CD14-positive monocyte (primary cell): ENCODE measurements at regions not wholly inside any gene's neighbourhood (a gene's known extent, or its start where the extent isn't known, plus 50 kb on each side); places are given as distances from the start of the nearest gene placed in this dataset.
"Not testable (repeated sequence)": the region's sequence is repeated elsewhere in the genome, so short reads cannot be mapped to it uniquely, and the experiment has no call there.

ENCODE experiments used
- DNase-seq, 3 donors: peaks; one replicate each; pipeline ENCODE4 v3.0.0-alpha.2; 2011 to 2022
- H2AFZ ChIP-seq: 2 replicates; pipeline ENCODE4 v1.6.0; 2012; ENCODE audit warnings: mild to moderate bottlenecking, low read depth, low read length, inconsistent platforms; ENCODE audit not compliant: insufficient read depth, poor library complexity, severe bottlenecking
- H3K27ac ChIP-seq, 2 donors: 1 replicate in 1 of 2; 2 replicates in 1 of 2; pipeline ENCODE4 v1.5.1; 2012 to 2013; ENCODE audit warnings: low read length in 2 of 2, control low read depth in 1 of 2, inconsistent platforms in 1 of 2, low read depth in 1 of 2, mild to moderate bottlenecking in 1 of 2
- H3K27me3 ChIP-seq, 2 donors: one replicate each; pipeline versions ENCODE4 v1.6.0 to v1.6.1; 2011 to 2013; ENCODE audit warnings: low read length in 2 of 2; ENCODE audit not compliant: control insufficient read depth in 2 of 2, insufficient read depth in 2 of 2
- H3K36me3 ChIP-seq, 2 donors: replicated peaks in 1 of 2; 1 replicate in 1 of 2; 2 replicates in 1 of 2; pipeline versions ENCODE4 v1.5.1 to v1.6.1; 2012 to 2013; ENCODE audit warnings: low read length in 2 of 2, control low read depth in 1 of 2, inconsistent platforms in 1 of 2, mild to moderate bottlenecking in 1 of 2; ENCODE audit not compliant: insufficient read depth in 2 of 2, control insufficient read depth in 1 of 2
- H3K4me1 ChIP-seq, 2 donors: 1 replicate in 1 of 2; 2 replicates in 1 of 2; pipeline versions ENCODE4 v1.5.1 to v1.6.1; 2012 to 2013; ENCODE audit warnings: low read length in 2 of 2, control low read depth in 1 of 2, inconsistent platforms in 1 of 2, mild to moderate bottlenecking in 1 of 2, moderate library complexity in 1 of 2; ENCODE audit not compliant: insufficient read depth in 2 of 2, control insufficient read depth in 1 of 2
- H3K4me2 ChIP-seq: replicated peaks from 2 replicates; pipeline ENCODE3; 2012; ENCODE audit warnings: low read length, moderate library complexity, mild to moderate bottlenecking; ENCODE audit not compliant: poor library complexity, severe bottlenecking; ENCODE audit errors: extremely low read depth
- H3K4me3 ChIP-seq, 3 experiments: fragments of 200-600 bp in 1 of 3; sonication (generic) in 1 of 3; replicated peaks in 1 of 3; 1 replicate in 2 of 3; 2 replicates in 1 of 3; pipeline ENCODE4 v1.5.1; 2011 to 2013; ENCODE audit warnings: low read length in 3 of 3, mild to moderate bottlenecking in 3 of 3, control low read depth in 2 of 3, low read depth in 2 of 3, inconsistent platforms in 1 of 3, moderate library complexity in 1 of 3
- H3K79me2 ChIP-seq: 2 replicates; pipeline ENCODE4 v1.6.0; 2012; ENCODE audit warnings: mild to moderate bottlenecking, control low read depth, inconsistent platforms, low read length, moderate library complexity; ENCODE audit not compliant: insufficient read depth
- H3K9ac ChIP-seq: 2 replicates; pipeline ENCODE4 v1.6.0; 2017; ENCODE audit warnings: low read length, mild to moderate bottlenecking; ENCODE audit not compliant: insufficient read depth, poor library complexity, severe bottlenecking
- H3K9me3 ChIP-seq, 2 donors: replicated peaks in 1 of 2; 1 replicate in 1 of 2; 2 replicates in 1 of 2; pipeline versions ENCODE4 v1.5.1 to v1.6.1; 2012 to 2013; ENCODE audit warnings: low read length in 2 of 2, control low read depth in 1 of 2; ENCODE audit not compliant: control insufficient read depth in 1 of 2, insufficient read depth in 1 of 2
- H4K20me1 ChIP-seq: 2 replicates; pipeline ENCODE4 v1.6.0; 2012; ENCODE audit warnings: mild to moderate bottlenecking, low read length, control low read depth, moderate library complexity; ENCODE audit not compliant: insufficient read depth
- H3K27ac Mint-ChIP-seq, 7 donors: one replicate each; pipeline ENCODE4 v1.8.0; 2020; ENCODE audit warnings: mild to moderate bottlenecking in 7 of 7, mixed read lengths in 7 of 7, moderate library complexity in 6 of 7, inconsistent platforms in 2 of 7
- H3K27me3 Mint-ChIP-seq, 3 donors: one replicate each; pipeline ENCODE4 v1.8.0; 2021 to 2022; ENCODE audit warnings: low read depth in 3 of 3, mild to moderate bottlenecking in 3 of 3, mixed read lengths in 3 of 3, moderate library complexity in 3 of 3, inconsistent platforms in 1 of 3
- H3K36me3 Mint-ChIP-seq, 2 donors: one replicate each; pipeline ENCODE4 v1.8.0; 2020; ENCODE audit warnings: mixed read lengths in 2 of 2, inconsistent platforms in 1 of 2, mild to moderate bottlenecking in 1 of 2
- H3K4me1 Mint-ChIP-seq: one replicate; pipeline ENCODE4 v1.8.0; 2020; ENCODE audit warnings: mild to moderate bottlenecking, mixed read lengths
- H3K4me3 Mint-ChIP-seq, 2 donors: one replicate each; pipeline ENCODE4 v1.8.0; 2020; ENCODE audit warnings: mild to moderate bottlenecking in 2 of 2, mixed read lengths in 2 of 2, moderate library complexity in 1 of 2
- H3K9me3 Mint-ChIP-seq, 7 donors: one replicate each; pipeline ENCODE4 v1.8.0; 2020 to 2022; ENCODE audit warnings: mixed read lengths in 7 of 7, mild to moderate bottlenecking in 6 of 7, moderate library complexity in 6 of 7, inconsistent platforms in 2 of 7
- CTCF ChIP-seq: fragments of 200-600 bp; IDR thresholded peaks from one replicate; pipeline ENCODE4 v1.8.0; 2022; ENCODE audit warnings: antibody characterized with exemption, mild to moderate bottlenecking
- WGBS: methylation state at CpG from one replicate; pipeline ENCODE4 v1.1.5; 2013; ENCODE audit warnings: missing lambda C conversion rate; ENCODE audit not compliant: insufficient coverage; 5-methylcytosine and 5-hydroxymethylcytosine counted together
- intact Hi-C, 2 donors: fragments of 100-400 bp; cut with micrococcal nuclease; formaldehyde crosslinking; loops; one replicate each; pipeline versions ENCODE4 v1.15.0 to v1.15.1; 2023

GRCh38 chr5:138635708-138636107, 60.5 kb upstream of the HSPA9 start:
- 94% methylated on average over 2 of the region's 5 CpGs for WGBS
- no peak overlapping the region for H3K4me2 ChIP-seq
- no peak for TF ChIP-seq CTCF

GRCh38 chr5:138635265-138635664, 60.1 kb upstream of the HSPA9 start:
- Histone ChIP-seq H2AFZ (no peak overlapping the region), H3K9ac (no peak overlapping the region), H4K20me1 (no peaks in the 10 kb centered on the region), H3K9me3 (no peaks in the 10 kb centered on the region), H3K4me1 (peaks cover 0 to 3% of the 10 kb centered on the region in 2 donors), H3K27me3 (no peaks in the 10 kb centered on the region), H3K4me3 (no peak overlapping the region), H3K27ac (no peak overlapping the region), H3K36me3 (no peaks in the 10 kb centered on the region), H3K79me2 (no peaks in the 10 kb centered on the region), H3K4me2 (no peak overlapping the region)
- no peak for TF ChIP-seq CTCF
- no peak for DNase-seq
- 100% methylated on average over 1 of the region's 3 CpGs for WGBS
- Mint-ChIP-seq H3K9me3 (peaks cover 0 to 5% (median 0%) of the 10 kb centered on the region in 7 donors), H3K27ac (no peak overlapping the region), H3K4me1 (peaks cover 8% of the 10 kb centered on the region), H3K4me3 (no peak overlapping the region), H3K27me3 (peaks cover 2 to 6% (median 2%) of the 10 kb centered on the region in 3 donors), H3K36me3 (no peaks in the 10 kb centered on the region)
- intact Hi-C loops, result loop anchor here in 1 of 2 donors (10.0 kb wide), 2 partner anchors 50 to 630 kb away; no protein-coding TSS in a partner anchor

More at GRCh38 chr5:138635708-138636107, 60.5 kb upstream of the HSPA9 start:
- Histone ChIP-seq H3K9me3 (no peaks in the 10 kb centered on the region), H4K20me1 (no peaks in the 10 kb centered on the region), H3K4me1 (peaks cover 0 to 3% of the 10 kb centered on the region in 2 donors), H3K9ac (no peak overlapping the region), H3K36me3 (no peaks in the 10 kb centered on the region), H3K79me2 (no peaks in the 10 kb centered on the region), H3K27ac (no peak overlapping the region), H3K4me3 (no peak overlapping the region), H3K27me3 (no peaks in the 10 kb centered on the region), H2AFZ (no peak overlapping the region)
- Mint-ChIP-seq H3K4me1 (peaks cover 8% of the 10 kb centered on the region), H3K4me3 (no peak overlapping the region), H3K27me3 (peaks cover 2 to 10% (median 5%) of the 10 kb centered on the region in 3 donors), H3K36me3 (no peaks in the 10 kb centered on the region), H3K9me3 (peaks cover 0 to 5% (median 0%) of the 10 kb centered on the region in 7 donors), H3K27ac (no peak overlapping the region)
- DNase-seq, result no peak
- intact Hi-C loops, result loop anchor here in 1 of 2 donors (10.0 kb wide), 2 partner anchors 51 to 629 kb away; no protein-coding TSS in a partner anchor

GRCh38 chr5:138634804-138635203, 59.6 kb upstream of the HSPA9 start:
- H3K27me3 Mint-ChIP-seq, result not testable (repeated sequence)

More at GRCh38 chr5:138634804-138635203, 59.6 kb upstream of the HSPA9 start:
- not testable (repeated sequence) for H3K4me3 Mint-ChIP-seq, H3K4me1 ChIP-seq, H3K4me1 Mint-ChIP-seq, H3K9me3 Mint-ChIP-seq, H3K27ac ChIP-seq, H3K79me2 ChIP-seq, H3K9ac ChIP-seq, H3K36me3 ChIP-seq, H3K9me3 ChIP-seq, H3K36me3 Mint-ChIP-seq, H4K20me1 ChIP-seq, H3K27me3 ChIP-seq, H3K4me2 ChIP-seq, DNase-seq, H2AFZ ChIP-seq, H3K4me3 ChIP-seq, H3K27ac Mint-ChIP-seq
- intact Hi-C loops, result loop anchor here in 1 of 2 donors (10.0 kb wide), 2 partner anchors 50 to 630 kb away; no protein-coding TSS in a partner anchor
- WGBS, result 100% methylated on average over 2 of the region's 4 CpGs
